ENCODE measurements at regions not wholly inside any gene's neighbourhood (a gene's known extent, or its start where the extent isn't known, plus 50 kb on each side); places are given as distances from the start of the nearest gene placed in this dataset.
"Not testable (repeated sequence)": the region's sequence is repeated elsewhere in the genome, so short reads cannot be mapped to it uniquely, and the experiment has no call there.

DNA sequence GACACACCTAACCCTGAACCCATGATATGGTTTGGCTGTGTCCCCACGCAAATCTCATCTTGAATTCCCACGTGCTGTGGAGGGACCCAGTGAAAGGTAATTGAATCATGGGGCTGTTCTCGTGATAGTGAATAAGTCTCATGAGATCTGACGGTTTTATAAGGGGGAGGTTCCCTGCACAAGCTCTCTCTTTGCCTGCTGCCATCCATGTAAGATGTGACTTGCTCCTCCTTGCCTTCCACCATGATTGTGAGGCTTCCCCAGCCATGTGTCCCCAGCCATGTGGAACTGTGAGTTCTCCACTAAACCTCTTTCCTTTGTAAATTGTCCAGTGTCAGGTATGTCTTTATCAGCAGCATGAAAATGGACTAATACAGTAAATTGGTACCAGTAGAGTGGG lies 110.2 kb downstream of the TENT5C start:
- TF ChIP-seq, protein P1, sequence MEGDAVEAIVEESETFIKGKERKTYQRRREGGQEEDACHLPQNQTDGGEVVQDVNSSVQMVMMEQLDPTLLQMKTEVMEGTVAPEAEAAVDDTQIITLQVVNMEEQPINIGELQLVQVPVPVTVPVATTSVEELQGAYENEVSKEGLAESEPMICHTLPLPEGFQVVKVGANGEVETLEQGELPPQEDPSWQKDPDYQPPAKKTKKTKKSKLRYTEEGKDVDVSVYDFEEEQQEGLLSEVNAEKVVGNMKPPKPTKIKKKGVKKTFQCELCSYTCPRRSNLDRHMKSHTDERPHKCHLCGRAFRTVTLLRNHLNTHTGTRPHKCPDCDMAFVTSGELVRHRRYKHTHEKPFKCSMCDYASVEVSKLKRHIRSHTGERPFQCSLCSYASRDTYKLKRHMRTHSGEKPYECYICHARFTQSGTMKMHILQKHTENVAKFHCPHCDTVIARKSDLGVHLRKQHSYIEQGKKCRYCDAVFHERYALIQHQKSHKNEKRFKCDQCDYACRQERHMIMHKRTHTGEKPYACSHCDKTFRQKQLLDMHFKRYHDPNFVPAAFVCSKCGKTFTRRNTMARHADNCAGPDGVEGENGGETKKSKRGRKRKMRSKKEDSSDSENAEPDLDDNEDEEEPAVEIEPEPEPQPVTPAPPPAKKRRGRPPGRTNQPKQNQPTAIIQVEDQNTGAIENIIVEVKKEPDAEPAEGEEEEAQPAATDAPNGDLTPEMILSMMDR (IDR thresholded peaks at IDR 0.05; ENCODE audit: low read length) = not testable (repeated sequence)
- TF ChIP-seq EZH2 (IDR thresholded peaks at IDR 0.05; ENCODE audit: borderline replicate concordance, low read length) = not testable (repeated sequence)
